Caki2 (cell line): ENCODE measurements at regions not wholly inside any gene's neighbourhood (a gene's known extent, or its start where the extent isn't known, plus 50 kb on each side); places are given as distances from the start of the nearest gene placed in this dataset.

Source experiments
- DNase-seq: peaks from one replicate; pipeline ENCODE4 v3.0.0-alpha.2; 2015; ENCODE audit warnings: low read depth
- in situ Hi-C: cut with HindIII; loops from 2 replicates; pipeline ENCODE4 v1.10.0; 2016; ENCODE audit warnings: low sequenced_read_pairs, low pct_unique_long_range_greater_than_20kb, mixed read lengths

- in situ Hi-C loops = no loop called here
- no peak for DNase-seq
These were observed 220.1 kb upstream of the E2F8 start for GRCh38 chr11:19460718-19461405.

GRCh38 chr11:19459240-19459639 lies 218.5 kb upstream of the E2F8 start:
- no peak for DNase-seq
- in situ Hi-C loops = no loop called here

DNA sequence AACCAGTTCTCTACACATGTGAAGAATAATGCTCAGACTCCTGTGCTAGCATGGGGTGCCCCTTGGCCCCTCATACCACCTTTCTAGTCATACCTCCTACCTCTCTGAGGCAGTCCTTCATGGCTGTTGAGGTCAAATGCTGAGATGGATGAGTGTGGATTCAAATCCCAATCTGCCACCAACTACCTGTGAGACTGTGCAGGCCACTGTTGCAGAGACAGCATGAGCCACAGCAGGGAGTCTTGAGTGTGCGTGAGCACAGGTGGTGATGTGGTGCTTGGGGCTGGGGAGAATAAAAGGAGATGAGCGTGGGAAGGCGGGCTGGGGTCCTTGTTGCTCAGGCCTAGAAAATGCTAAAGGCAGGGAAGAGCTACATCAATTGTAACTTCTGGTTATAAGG lies 218.0 kb upstream of the E2F8 start:
- in situ Hi-C loops = no loop called here

DNA sequence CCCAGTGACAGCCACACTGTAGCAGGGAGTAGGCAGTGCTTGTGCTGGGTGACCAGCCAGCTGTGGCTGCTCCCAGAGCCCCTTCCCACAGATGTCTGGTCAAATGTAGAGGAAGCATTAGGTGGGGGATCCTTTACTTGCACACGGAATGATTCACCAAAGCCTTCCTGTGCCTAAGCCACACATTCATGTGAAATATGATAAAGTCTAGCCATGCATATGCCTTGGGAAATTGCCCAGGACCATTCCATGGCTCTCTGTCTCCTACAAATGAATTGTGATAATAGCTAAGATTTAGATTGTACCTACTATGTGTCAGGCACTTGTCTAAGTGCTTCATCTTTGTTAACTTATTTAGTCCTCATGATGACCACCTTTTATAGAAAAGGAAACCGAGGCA lies 217.5 kb upstream of the E2F8 start:
- DNase-seq = no peak

More for the DNA sequence above, 218.0 kb upstream of the E2F8 start:
- DNase-seq = no peak

DNA sequence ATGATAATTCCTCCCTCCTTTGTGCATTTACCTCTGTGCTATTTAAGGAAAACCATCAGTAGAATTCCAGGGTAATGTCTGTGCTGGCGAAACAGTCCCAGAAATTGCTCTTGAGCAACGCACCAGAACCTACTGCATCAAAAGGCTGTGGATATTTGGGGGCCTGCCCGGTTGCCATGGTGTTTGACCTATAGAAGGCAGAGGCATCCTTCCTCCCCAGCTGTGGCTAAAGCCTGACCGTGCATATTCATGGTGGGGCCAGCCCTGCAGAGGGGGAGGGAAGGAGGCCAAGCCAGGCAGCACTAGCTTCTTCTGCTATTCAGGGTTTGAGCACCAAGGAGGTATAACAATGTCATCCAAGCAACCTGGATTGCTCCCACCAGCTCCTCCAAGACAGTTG lies 215.0 kb upstream of the E2F8 start:
- DNase-seq = no peak
- in situ Hi-C loops = no loop called here

More for the DNA sequence above, 217.5 kb upstream of the E2F8 start:
- in situ Hi-C loops = no loop called here

GRCh38 chr11:19453651-19454257 lies 213.0 kb upstream of the E2F8 start:
- in situ Hi-C loops = no loop called here

GRCh38 chr11:19451609-19452008 lies 210.9 kb upstream of the E2F8 start:
- no peak for DNase-seq
- in situ Hi-C loops = no loop called here

More at GRCh38 chr11:19453651-19454257, 213.0 kb upstream of the E2F8 start:
- DNase-seq = no peak

DNA sequence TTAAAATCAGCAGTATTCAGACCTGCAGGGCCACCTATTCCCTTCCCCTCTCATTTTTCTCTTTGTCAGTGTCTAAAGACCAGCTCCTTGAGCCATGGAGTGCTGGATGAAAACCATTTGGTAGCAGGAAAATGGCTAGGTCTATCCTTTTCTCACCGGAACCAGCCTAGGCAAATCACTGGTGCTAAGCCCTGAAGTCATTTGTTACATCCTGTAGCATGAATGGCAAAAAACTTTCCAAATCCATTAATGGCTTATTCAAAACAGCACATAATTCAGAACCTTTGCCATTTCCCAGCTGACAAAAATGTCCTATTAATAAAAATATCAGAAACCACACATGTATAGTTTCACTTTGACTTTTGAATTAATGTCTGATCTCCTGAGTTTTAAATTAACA lies 209.5 kb upstream of the E2F8 start:
- in situ Hi-C loops = no loop called here
- no peak for DNase-seq

- in situ Hi-C loops = no loop called here
- no peak for DNase-seq
These were observed 207.9 kb upstream of the E2F8 start for GRCh38 chr11:19448651-19449050.

DNA sequence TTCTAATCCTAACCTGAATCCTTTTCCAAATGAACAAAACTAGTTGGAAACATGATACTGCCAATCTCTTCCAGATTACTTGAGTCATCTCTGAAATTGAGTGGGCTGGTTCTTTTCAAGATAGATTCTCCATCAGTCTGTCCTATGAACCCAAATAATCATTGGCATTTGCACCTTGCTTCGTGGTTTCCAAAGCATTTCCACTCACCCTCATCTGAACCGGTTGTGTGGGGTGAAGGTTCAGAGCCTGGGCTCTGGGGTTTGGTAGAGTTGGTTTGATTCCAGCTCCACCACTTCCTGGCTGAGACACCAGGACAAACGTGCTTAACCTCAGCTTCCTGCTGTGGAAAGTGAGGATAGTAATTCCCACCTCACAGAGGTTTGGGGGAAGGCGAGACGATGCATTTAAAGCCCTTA lies 206.4 kb upstream of the E2F8 start:
- no peak for DNase-seq
- in situ Hi-C loops = no loop called here

DNA sequence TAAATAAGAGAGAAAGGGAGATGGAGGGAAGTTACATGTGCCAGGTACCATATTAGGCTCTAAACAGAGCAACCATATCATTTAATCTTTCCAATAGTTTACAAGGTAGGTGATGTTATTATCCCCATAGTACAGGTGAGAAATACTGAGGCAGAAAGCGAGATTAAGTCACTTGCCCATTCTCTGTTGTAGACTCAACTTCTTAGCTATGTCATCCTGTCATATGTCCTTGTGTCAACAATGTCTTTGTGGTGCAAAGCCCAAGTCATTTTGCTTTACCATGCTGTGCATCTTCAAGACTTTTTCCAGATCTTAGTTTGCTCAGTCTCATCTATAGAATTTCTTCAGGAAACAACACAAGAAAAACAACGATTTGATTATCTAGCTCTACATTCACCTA lies 205.0 kb upstream of the E2F8 start:
- in situ Hi-C loops = no loop called here
- no peak for DNase-seq

DNA sequence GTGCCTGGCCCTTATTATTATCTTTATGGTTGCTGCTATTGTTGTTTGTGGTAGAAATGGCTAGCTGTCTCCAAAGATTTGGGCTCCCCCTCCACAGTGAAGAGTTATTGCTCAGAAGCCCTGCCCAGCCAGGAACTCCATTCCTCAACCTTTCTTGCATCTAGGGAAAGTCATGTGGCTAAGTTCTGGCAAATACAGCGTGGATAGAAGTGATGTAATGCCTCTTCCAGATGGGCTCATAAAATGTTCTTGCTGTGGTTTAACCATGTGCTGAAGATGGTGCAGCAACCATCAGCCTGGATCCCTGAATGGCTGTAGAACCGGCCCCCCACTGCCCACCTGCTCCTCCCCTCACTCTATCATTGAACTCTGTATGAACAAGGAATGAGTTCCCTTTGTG lies 203.5 kb upstream of the E2F8 start:
- no peak for DNase-seq
- in situ Hi-C loops = no loop called here

- in situ Hi-C loops = no loop called here
- DNase-seq = no peak
These were observed 201.8 kb upstream of the E2F8 start for GRCh38 chr11:19442554-19442910.

DNA sequence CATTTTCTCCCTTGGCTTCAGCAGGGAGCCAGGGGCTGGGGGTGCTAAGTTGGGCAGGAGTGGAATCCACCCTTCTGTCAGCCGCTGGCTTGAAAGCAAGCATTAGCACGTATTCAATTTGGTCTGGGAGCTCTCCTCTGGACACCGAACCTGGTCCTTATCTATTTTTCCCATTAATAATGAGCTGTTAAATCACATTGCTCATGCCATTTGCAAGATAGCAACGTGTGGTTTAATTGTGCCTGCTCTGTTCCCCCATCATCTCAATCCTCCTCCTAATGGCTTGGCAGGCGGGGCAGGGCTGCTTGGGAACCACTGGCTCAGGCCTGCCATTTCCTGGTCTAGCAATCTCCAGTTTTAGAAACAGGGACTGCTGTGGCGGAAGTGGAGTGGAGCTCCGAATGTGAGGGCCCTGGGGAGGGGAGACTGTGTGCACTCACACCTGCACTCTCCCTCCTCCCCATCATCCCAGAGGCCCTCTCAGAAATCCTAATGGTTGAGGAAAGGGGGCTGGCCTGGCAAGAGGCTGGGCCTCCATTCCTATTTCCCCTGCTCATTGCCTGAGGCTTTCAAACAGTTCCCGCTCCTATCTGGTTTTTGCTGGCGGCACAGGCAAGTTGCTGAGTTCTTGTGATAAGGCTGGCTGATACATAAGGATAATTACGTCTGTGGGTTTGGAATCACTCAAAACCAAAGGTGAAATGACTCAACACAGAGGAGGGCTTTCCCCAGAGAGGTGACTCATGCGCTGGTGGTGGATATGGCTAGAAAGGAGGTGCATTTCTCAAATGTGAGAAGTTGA lies 201.2 kb upstream of the E2F8 start:
- peak; percentile 91 for DNase-seq
- in situ Hi-C loops = no loop called here

GRCh38 chr11:19441288-19441687 lies 200.5 kb upstream of the E2F8 start:
- DNase-seq = no peak
- in situ Hi-C loops = no loop called here

- peak; percentile 44 for DNase-seq
These were observed 197.0 kb upstream of the E2F8 start for GRCh38 chr11:19437760-19438159.

DNA sequence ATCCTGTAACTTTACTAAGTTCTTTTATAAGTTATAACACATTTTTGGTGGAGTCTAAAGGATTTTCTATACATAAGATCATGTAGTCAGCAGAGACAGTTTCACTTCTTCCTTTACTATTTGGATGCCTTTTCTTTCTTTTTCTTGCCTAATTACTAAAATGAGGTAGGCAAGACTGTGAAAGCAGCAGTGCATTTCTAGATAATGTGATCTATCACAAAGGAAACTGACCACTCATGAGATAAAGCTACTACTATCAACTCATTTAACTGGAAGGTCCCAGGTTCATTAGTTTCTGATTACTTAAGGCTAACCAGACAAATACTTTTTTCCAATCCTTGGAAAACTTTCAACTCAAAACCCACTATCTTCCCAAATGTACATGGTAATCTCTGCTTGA lies 196.2 kb upstream of the E2F8 start:
- no peak for DNase-seq
- in situ Hi-C loops = no loop called here

More at GRCh38 chr11:19437760-19438159, 197.0 kb upstream of the E2F8 start:
- in situ Hi-C loops = no loop called here

- in situ Hi-C loops = no loop called here
- no peak for DNase-seq
These were observed 194.7 kb upstream of the E2F8 start for GRCh38 chr11:19435306-19435989.

DNA sequence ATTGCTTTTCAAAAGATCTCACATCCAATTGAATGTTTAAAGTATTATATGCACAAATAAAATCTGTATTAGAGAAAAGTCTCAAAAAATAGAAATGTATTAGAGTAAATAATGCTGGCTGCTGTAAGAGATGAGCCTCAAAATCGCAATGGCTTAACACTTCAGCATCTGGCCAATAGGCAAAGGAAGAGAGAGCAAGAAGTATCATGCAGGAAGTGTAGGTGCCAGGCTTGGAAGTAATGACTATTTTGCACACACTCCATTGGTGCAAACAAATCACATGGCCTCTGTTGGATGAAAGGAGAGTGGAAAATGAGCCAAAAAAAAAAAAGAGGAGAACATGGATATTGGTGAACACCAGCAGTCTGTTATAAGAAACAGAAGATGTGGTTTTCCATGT lies 193.0 kb upstream of the E2F8 start:
- DNase-seq = no peak
- in situ Hi-C loops = no loop called here
